HL-60/S4 treated with phorbol 12-myristate 13-acetate at 8.2 ng/mL for 4 days and 3 days (cell line): ENCODE measurements at regions not wholly inside any gene's neighbourhood (a gene's known extent, or its start where the extent isn't known, plus 50 kb on each side); places are given as distances from the start of the nearest gene placed in this dataset.

ENCODE experiments used
- in situ Hi-C: fragments of 300-500 bp; cut with MboI; formaldehyde crosslinking; loops from 2 replicates; pipeline ENCODE4 v1.15.0; 2022; ENCODE audit warnings: low sequenced_read_pairs

GRCh38 chr2:168375195-168375798, 80.8 kb upstream of the CERS6 start:
- in situ Hi-C loops = no loop called here

- in situ Hi-C loops = no loop called here
Measured at GRCh38 chr2:168378960-168379669, 77.0 kb upstream of the CERS6 start.

- in situ Hi-C loops = no loop called here
Measured at GRCh38 chr2:168380500-168380899, 75.6 kb upstream of the CERS6 start.

- in situ Hi-C loops = no loop called here
Measured at GRCh38 chr2:168392024-168392423, 64.0 kb upstream of the CERS6 start.

GRCh38 chr2:168392797-168393196, 63.3 kb upstream of the CERS6 start:
- in situ Hi-C loops = no loop called here

GRCh38 chr2:168394262-168394661, 61.8 kb upstream of the CERS6 start:
- in situ Hi-C loops = no loop called here

- in situ Hi-C loops = no loop called here
Measured at GRCh38 chr2:168396131-168396530, 59.9 kb upstream of the CERS6 start.

GRCh38 chr2:168397629-168398028, 58.4 kb upstream of the CERS6 start:
- in situ Hi-C loops = no loop called here

- in situ Hi-C loops = no loop called here
Measured at GRCh38 chr2:168401048-168401556, 55.0 kb upstream of the CERS6 start.

- in situ Hi-C loops = no loop called here
Measured at GRCh38 chr2:168401771-168402170, 54.3 kb upstream of the CERS6 start.

- in situ Hi-C loops = no loop called here
Measured at GRCh38 chr2:168402531-168402930, 53.5 kb upstream of the CERS6 start.

GRCh38 chr2:168403736-168404135, 52.3 kb upstream of the CERS6 start:
- in situ Hi-C loops = no loop called here

GRCh38 chr2:168404764-168405163, 51.3 kb upstream of the CERS6 start:
- in situ Hi-C loops = no loop called here
